ENCODE measurements at regions not wholly inside any gene's neighbourhood (a gene's known extent, or its start where the extent isn't known, plus 50 kb on each side); places are given as distances from the start of the nearest gene placed in this dataset.
"Not testable (repeated sequence)": the region's sequence is repeated elsewhere in the genome, so short reads cannot be mapped to it uniquely, and the experiment has no call there.

GRCh38 chr11:8772571-8773519 lies 90.3 kb downstream of the RPL27A start:
- DNase-seq (ENCODE audit: low read depth), result no peak

- no peak for DNase-seq (ENCODE audit: low read depth)
Measured at GRCh38 chr11:8773916-8774539, 91.4 kb downstream of the RPL27A start.

GRCh38 chr11:8774916-8775315 lies 92.3 kb downstream of the RPL27A start:
- not testable (repeated sequence) for DNase-seq (ENCODE audit: low read depth)

- DNase-seq (ENCODE audit: low read depth), result no peak
Measured at GRCh38 chr11:8775332-8775731, 92.7 kb downstream of the RPL27A start.

- DNase-seq (ENCODE audit: low read depth), result peak; percentile 34
Measured at GRCh38 chr11:8775734-8776133, 93.1 kb downstream of the RPL27A start.

- no peak for DNase-seq (ENCODE audit: low read depth)
Measured at GRCh38 chr11:8776209-8776608, 93.6 kb downstream of the RPL27A start.

GRCh38 chr11:8777907-8778767 lies 95.5 kb downstream of the RPL27A start:
- DNase-seq (ENCODE audit: low read depth), result no peak

GRCh38 chr11:8779107-8779506 lies 96.5 kb downstream of the RPL27A start:
- DNase-seq (ENCODE audit: low read depth), result no peak

GRCh38 chr11:8779732-8780131 lies 97.1 kb downstream of the RPL27A start:
- DNase-seq (ENCODE audit: low read depth), result no peak

GRCh38 chr11:8784954-8785353 lies 102.4 kb downstream of the RPL27A start:
- no peak for DNase-seq (ENCODE audit: low read depth)

- no peak for DNase-seq (ENCODE audit: low read depth)
Measured at GRCh38 chr11:8785457-8785856, 102.9 kb downstream of the RPL27A start.

GRCh38 chr11:8785998-8786397 lies 103.4 kb downstream of the RPL27A start:
- no peak for DNase-seq (ENCODE audit: low read depth)

- DNase-seq (ENCODE audit: low read depth), result no peak
Measured at GRCh38 chr11:8786933-8787332, 104.3 kb downstream of the RPL27A start.

GRCh38 chr11:8787372-8787771 lies 104.8 kb downstream of the RPL27A start:
- DNase-seq (ENCODE audit: low read depth), result no peak

GRCh38 chr11:8788616-8789015 lies 106.0 kb downstream of the RPL27A start:
- DNase-seq (ENCODE audit: low read depth), result no peak

- no peak for DNase-seq (ENCODE audit: low read depth)
Measured at GRCh38 chr11:8789864-8790263, 107.3 kb downstream of the RPL27A start.

GRCh38 chr11:8790968-8791367 lies 108.4 kb downstream of the RPL27A start:
- DNase-seq (ENCODE audit: low read depth), result no peak

GRCh38 chr11:8792710-8793109 lies 110.1 kb downstream of the RPL27A start:
- no peak for DNase-seq (ENCODE audit: low read depth)

- no peak for DNase-seq (ENCODE audit: low read depth)
Measured at GRCh38 chr11:8793114-8793777, 110.7 kb downstream of the RPL27A start.

- DNase-seq (ENCODE audit: low read depth), result no peak
Measured at GRCh38 chr11:8794126-8794525, 111.5 kb downstream of the RPL27A start.

GRCh38 chr11:8794677-8795103 lies 112.1 kb downstream of the RPL27A start:
- no peak for DNase-seq (ENCODE audit: low read depth)
